ENCODE measurements at regions not wholly inside any gene's neighbourhood (a gene's known extent, or its start where the extent isn't known, plus 50 kb on each side); places are given as distances from the start of the nearest gene placed in this dataset.
"Not testable (repeated sequence)": the region's sequence is repeated elsewhere in the genome, so short reads cannot be mapped to it uniquely, and the experiment has no call there.

DNA sequence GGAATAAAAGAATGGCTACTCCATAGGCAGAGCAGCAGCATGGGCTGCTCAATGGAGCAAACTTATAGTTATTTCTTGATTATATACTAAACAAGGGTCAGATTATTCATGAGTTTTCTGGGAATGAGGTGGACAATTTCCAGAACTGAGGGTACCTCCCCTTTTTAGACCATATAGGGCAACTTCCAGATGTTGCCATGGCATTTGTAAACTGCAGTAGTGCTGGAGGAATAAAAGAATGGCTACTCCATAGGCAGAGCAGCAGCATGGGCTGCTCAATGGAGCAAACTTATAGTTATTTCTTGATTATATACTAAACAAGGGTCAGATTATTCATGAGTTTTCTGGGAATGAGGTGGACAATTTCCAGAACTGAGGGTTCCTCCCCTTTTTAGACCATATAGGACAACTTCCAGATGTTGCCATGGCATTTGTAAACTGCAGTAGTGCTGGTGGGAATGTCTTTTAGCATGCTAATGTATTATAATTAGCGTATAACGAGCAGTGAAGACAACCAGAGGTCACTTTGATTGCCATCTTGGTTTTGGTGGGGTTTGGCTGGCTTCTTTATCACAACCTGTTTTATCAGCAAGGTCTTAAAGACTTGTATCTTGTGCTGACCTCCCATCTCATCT is 364.6 kb upstream of the RGS6 start:
- TF ChIP-seq, protein P1, sequence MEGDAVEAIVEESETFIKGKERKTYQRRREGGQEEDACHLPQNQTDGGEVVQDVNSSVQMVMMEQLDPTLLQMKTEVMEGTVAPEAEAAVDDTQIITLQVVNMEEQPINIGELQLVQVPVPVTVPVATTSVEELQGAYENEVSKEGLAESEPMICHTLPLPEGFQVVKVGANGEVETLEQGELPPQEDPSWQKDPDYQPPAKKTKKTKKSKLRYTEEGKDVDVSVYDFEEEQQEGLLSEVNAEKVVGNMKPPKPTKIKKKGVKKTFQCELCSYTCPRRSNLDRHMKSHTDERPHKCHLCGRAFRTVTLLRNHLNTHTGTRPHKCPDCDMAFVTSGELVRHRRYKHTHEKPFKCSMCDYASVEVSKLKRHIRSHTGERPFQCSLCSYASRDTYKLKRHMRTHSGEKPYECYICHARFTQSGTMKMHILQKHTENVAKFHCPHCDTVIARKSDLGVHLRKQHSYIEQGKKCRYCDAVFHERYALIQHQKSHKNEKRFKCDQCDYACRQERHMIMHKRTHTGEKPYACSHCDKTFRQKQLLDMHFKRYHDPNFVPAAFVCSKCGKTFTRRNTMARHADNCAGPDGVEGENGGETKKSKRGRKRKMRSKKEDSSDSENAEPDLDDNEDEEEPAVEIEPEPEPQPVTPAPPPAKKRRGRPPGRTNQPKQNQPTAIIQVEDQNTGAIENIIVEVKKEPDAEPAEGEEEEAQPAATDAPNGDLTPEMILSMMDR (IDR thresholded peaks at IDR 0.05; ENCODE audit: low read depth, low read length) = not testable (repeated sequence)
- TF ChIP-seq POLR2A (IDR thresholded peaks at IDR 0.05; ENCODE audit: extremely low read depth, insufficient read length) = not testable (repeated sequence)

All from NB4 (cell line).